ENCODE measurements at regions not wholly inside any gene's neighbourhood (a gene's known extent, or its start where the extent isn't known, plus 50 kb on each side); places are given as distances from the start of the nearest gene placed in this dataset.

GRCh38 chr12:30000401-30000800 lies 216.7 kb upstream of the TMTC1 start:
- no peak for TF ChIP-seq CTCF (IDR thresholded peaks at IDR 0.05)
- no peak for TF ChIP-seq EP300 (IDR thresholded peaks at IDR 0.05)
- no peak for TF ChIP-seq POLR2A (IDR thresholded peaks at IDR 0.05)
- no peak for TF ChIP-seq POLR2AphosphoS5 (IDR thresholded peaks at IDR 0.05)

All from gastroesophageal sphincter (tissue), 3 donors.